Neural crest cell (in vitro differentiated cells): ENCODE measurements at regions not wholly inside any gene's neighbourhood (a gene's known extent, or its start where the extent isn't known, plus 50 kb on each side); places are given as distances from the start of the nearest gene placed in this dataset.

ENCODE experiments used
- DNase-seq: peaks from one replicate; pipeline ENCODE4 v3.0.0; 2021; ENCODE audit warnings: low read depth, mixed read lengths, low spot score
- H3K27ac Mint-ChIP-seq: one replicate; pipeline ENCODE4 v1.8.0; 2021; ENCODE audit warnings: mild to moderate bottlenecking, mixed read lengths; ENCODE audit not compliant: unreplicated experiment
- H3K27me3 Mint-ChIP-seq: 2 replicates; pipeline ENCODE4 v1.8.0; 2021; ENCODE audit warnings: low read depth, mild to moderate bottlenecking, mixed read lengths
- H3K36me3 Mint-ChIP-seq: 2 replicates; pipeline ENCODE4 v1.8.0; 2021; ENCODE audit warnings: low read depth, mild to moderate bottlenecking, mixed read lengths
- H3K4me1 Mint-ChIP-seq: 2 replicates; pipeline ENCODE4 v1.8.0; 2021; ENCODE audit warnings: mixed read lengths
- H3K4me3 Mint-ChIP-seq: one replicate; pipeline ENCODE4 v1.8.0; 2021; ENCODE audit warnings: mild to moderate bottlenecking, mixed read lengths
- H3K9me3 Mint-ChIP-seq: 2 replicates; pipeline ENCODE4 v1.8.0; 2021; ENCODE audit warnings: mixed read lengths
- TF ChIP-seq, protein P1 (sequence below): fragments of 200-600 bp; sonication (generic); conservative IDR thresholded peaks from 2 replicates; pipeline ENCODE4 v1.5.0; 2021; ENCODE audit warnings: antibody characterized with exemption, mild to moderate bottlenecking

- TF ChIP-seq, protein P1, sequence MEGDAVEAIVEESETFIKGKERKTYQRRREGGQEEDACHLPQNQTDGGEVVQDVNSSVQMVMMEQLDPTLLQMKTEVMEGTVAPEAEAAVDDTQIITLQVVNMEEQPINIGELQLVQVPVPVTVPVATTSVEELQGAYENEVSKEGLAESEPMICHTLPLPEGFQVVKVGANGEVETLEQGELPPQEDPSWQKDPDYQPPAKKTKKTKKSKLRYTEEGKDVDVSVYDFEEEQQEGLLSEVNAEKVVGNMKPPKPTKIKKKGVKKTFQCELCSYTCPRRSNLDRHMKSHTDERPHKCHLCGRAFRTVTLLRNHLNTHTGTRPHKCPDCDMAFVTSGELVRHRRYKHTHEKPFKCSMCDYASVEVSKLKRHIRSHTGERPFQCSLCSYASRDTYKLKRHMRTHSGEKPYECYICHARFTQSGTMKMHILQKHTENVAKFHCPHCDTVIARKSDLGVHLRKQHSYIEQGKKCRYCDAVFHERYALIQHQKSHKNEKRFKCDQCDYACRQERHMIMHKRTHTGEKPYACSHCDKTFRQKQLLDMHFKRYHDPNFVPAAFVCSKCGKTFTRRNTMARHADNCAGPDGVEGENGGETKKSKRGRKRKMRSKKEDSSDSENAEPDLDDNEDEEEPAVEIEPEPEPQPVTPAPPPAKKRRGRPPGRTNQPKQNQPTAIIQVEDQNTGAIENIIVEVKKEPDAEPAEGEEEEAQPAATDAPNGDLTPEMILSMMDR = no peak
- no peak for DNase-seq
- Mint-ChIP-seq H3K27me3 (no peaks in the 10 kb centered on the region), H3K36me3 (no peaks in the 10 kb centered on the region), H3K27ac (no peak overlapping the region), H3K4me3 (no peak overlapping the region), H3K9me3 (peaks cover 2% of the 10 kb centered on the region), H3K4me1 (no peaks in the 10 kb centered on the region)
Measured at GRCh38 chr5:20040901-20041300, 52.9 kb upstream of the CDH18 start.
